Mesendoderm (in vitro differentiated cells): ENCODE measurements at regions not wholly inside any gene's neighbourhood (a gene's known extent, or its start where the extent isn't known, plus 50 kb on each side); places are given as distances from the start of the nearest gene placed in this dataset.
"Not testable (repeated sequence)": the region's sequence is repeated elsewhere in the genome, so short reads cannot be mapped to it uniquely, and the experiment has no call there.

Source experiments
- DNase-seq: peaks from one replicate; pipeline ENCODE4 v3.0.0; 2013
- H2AK5ac ChIP-seq: 2 replicates; pipeline ENCODE4 v1.6.1; 2013; ENCODE audit warnings: low read length, inconsistent platforms
- H2BK120ac ChIP-seq: 2 replicates; pipeline ENCODE4 v1.6.1; 2013; ENCODE audit warnings: low read depth, mild to moderate bottlenecking, low read length, moderate library complexity, mixed read lengths
- H2BK15ac ChIP-seq: replicated peaks from 2 replicates; pipeline ENCODE4 v1.6.1; 2013; ENCODE audit warnings: low read depth, mild to moderate bottlenecking, moderate library complexity
- H2BK5ac ChIP-seq: 2 replicates; pipeline ENCODE4 v1.6.1; 2013; ENCODE audit warnings: low read length, inconsistent platforms
- H3K18ac ChIP-seq: 2 replicates; pipeline ENCODE4 v1.6.1; 2013; ENCODE audit warnings: mild to moderate bottlenecking, low read length, mixed read lengths
- H3K23ac ChIP-seq: one replicate; pipeline ENCODE4 v1.6.1; 2013; ENCODE audit warnings: low read length
- H3K27ac ChIP-seq: 2 replicates; pipeline ENCODE4 v1.5.1; 2013; ENCODE audit warnings: low read depth, mild to moderate bottlenecking, inconsistent platforms, low read length, moderate library complexity
- H3K27me3 ChIP-seq: 2 replicates; pipeline ENCODE4 v1.6.1; 2013; ENCODE audit warnings: low read length, control low read depth, mild to moderate bottlenecking, inconsistent platforms; ENCODE audit not compliant: insufficient read depth, poor library complexity
- H3K36me3 ChIP-seq: 2 replicates; pipeline ENCODE4 v1.6.1; 2013; ENCODE audit warnings: low read length, inconsistent platforms; ENCODE audit not compliant: control insufficient read depth, insufficient read depth
- H3K4ac ChIP-seq: one replicate; pipeline ENCODE4 v1.6.1; 2013; ENCODE audit warnings: low read depth, mild to moderate bottlenecking, low read length, moderate library complexity
- H3K4me1 ChIP-seq: 2 replicates; pipeline ENCODE4 v1.6.1; 2013; ENCODE audit warnings: low read depth, low read length, inconsistent platforms; ENCODE audit not compliant: control insufficient read depth
- H3K4me2 ChIP-seq: 2 replicates; pipeline ENCODE4 v1.6.1; 2013; ENCODE audit warnings: low read length
- H3K4me3 ChIP-seq: 2 replicates; pipeline ENCODE4 v1.5.1; 2013; ENCODE audit warnings: mild to moderate bottlenecking, low read length
- H3K56ac ChIP-seq: one replicate; pipeline ENCODE4 v1.6.1; 2013; ENCODE audit warnings: low read length
- H3K79me1 ChIP-seq: 2 replicates; pipeline ENCODE4 v1.6.1; 2013; ENCODE audit warnings: low read length, inconsistent platforms
- H3K79me2 ChIP-seq: 2 replicates; pipeline ENCODE4 v1.6.1; 2013; ENCODE audit warnings: mild to moderate bottlenecking, low read length; ENCODE audit not compliant: control insufficient read depth, insufficient read depth
- H3K9ac ChIP-seq: 2 replicates; pipeline ENCODE4 v1.6.1; 2013; ENCODE audit warnings: low read length, inconsistent platforms
- H4K5ac ChIP-seq: one replicate; pipeline ENCODE4 v1.6.1; 2013; ENCODE audit warnings: low read length
- H4K8ac ChIP-seq: one replicate; pipeline ENCODE4 v1.6.1; 2013; ENCODE audit warnings: low read depth, mild to moderate bottlenecking, control low read depth, low read length, moderate library complexity
- WGBS: extraction: QIAGEN DNeasy Blood & Tissue Kit; methylation state at CpG from one replicate; pipeline ENCODE4 v1.1.7; 2013; ENCODE audit warnings: low lambda C conversion rate, missing lambda C conversion rate; ENCODE audit not compliant: insufficient coverage; ENCODE audit errors: extremely low coverage; 5-methylcytosine and 5-hydroxymethylcytosine counted together

GRCh38 chr15:56568466-56569167 is 103.7 kb upstream of the MNS1 start:
- H2AK5ac ChIP-seq = no peak overlapping the region
- no peaks in the 10 kb centered on the region for H3K36me3 ChIP-seq
- no peak overlapping the region for H4K8ac ChIP-seq
- H2BK15ac ChIP-seq = no peak overlapping the region
- no peak overlapping the region for H3K9ac ChIP-seq
- no peak overlapping the region for H3K4ac ChIP-seq
- H3K4me2 ChIP-seq = no peak overlapping the region
- H2BK5ac ChIP-seq = no peak overlapping the region
- no peak overlapping the region for H3K4me3 ChIP-seq
- H3K79me2 ChIP-seq = no peaks in the 10 kb centered on the region
- no peaks in the 10 kb centered on the region for H3K79me1 ChIP-seq
- no peak overlapping the region for H4K5ac ChIP-seq
- no peak for DNase-seq
- H3K4me1 ChIP-seq = no peaks in the 10 kb centered on the region
- no peak overlapping the region for H3K23ac ChIP-seq
- H2BK120ac ChIP-seq = no peak overlapping the region
- H3K56ac ChIP-seq = no peak overlapping the region
- no CpG with 5 or more reads among the region's 4 CpGs for WGBS
- H3K18ac ChIP-seq = no peak overlapping the region
- no peak overlapping the region for H3K27ac ChIP-seq
- H3K27me3 ChIP-seq = no peaks in the 10 kb centered on the region

GRCh38 chr15:56557415-56557814 is 92.5 kb upstream of the MNS1 start:
- no peak overlapping the region for H4K5ac ChIP-seq
- no peak overlapping the region for H2BK120ac ChIP-seq
- no peaks in the 10 kb centered on the region for H3K4me1 ChIP-seq
- DNase-seq = no peak
- H3K4ac ChIP-seq = no peak overlapping the region
- H2BK5ac ChIP-seq = no peak overlapping the region
- no peak overlapping the region for H3K9ac ChIP-seq
- H3K36me3 ChIP-seq = no peaks in the 10 kb centered on the region
- H2AK5ac ChIP-seq = no peak overlapping the region
- no peaks in the 10 kb centered on the region for H3K79me1 ChIP-seq
- no peaks in the 10 kb centered on the region for H3K27me3 ChIP-seq
- no peak overlapping the region for H3K23ac ChIP-seq
- no peaks in the 10 kb centered on the region for H3K79me2 ChIP-seq
- no peak overlapping the region for H2BK15ac ChIP-seq
- no peak overlapping the region for H3K4me3 ChIP-seq
- H3K27ac ChIP-seq = no peak overlapping the region
- no peak overlapping the region for H4K8ac ChIP-seq
- no peak overlapping the region for H3K56ac ChIP-seq
- H3K4me2 ChIP-seq = no peak overlapping the region
- no peak overlapping the region for H3K18ac ChIP-seq

- no peak overlapping the region for H4K5ac ChIP-seq
- no peak overlapping the region for H3K4ac ChIP-seq
- WGBS = no CpG with 5 or more reads among the region's 1 CpG
- H3K18ac ChIP-seq = no peak overlapping the region
- no peak overlapping the region for H3K4me3 ChIP-seq
- no peak overlapping the region for H2BK5ac ChIP-seq
- no peak overlapping the region for H2BK15ac ChIP-seq
- no peak overlapping the region for H3K9ac ChIP-seq
- no peak overlapping the region for H3K4me2 ChIP-seq
- H2AK5ac ChIP-seq = no peak overlapping the region
- no peaks in the 10 kb centered on the region for H3K27me3 ChIP-seq
- H3K79me2 ChIP-seq = no peaks in the 10 kb centered on the region
- H2BK120ac ChIP-seq = no peak overlapping the region
- H3K4me1 ChIP-seq = no peaks in the 10 kb centered on the region
- no peaks in the 10 kb centered on the region for H3K79me1 ChIP-seq
- no peak overlapping the region for H3K27ac ChIP-seq
- no peak overlapping the region for H3K23ac ChIP-seq
- no peak for DNase-seq
- no peaks in the 10 kb centered on the region for H3K36me3 ChIP-seq
- H4K8ac ChIP-seq = no peak overlapping the region
- H3K56ac ChIP-seq = no peak overlapping the region
These were observed 88.5 kb upstream of the MNS1 start for GRCh38 chr15:56553486-56553885.

- no peak for DNase-seq
- Histone ChIP-seq H3K27ac (no peak overlapping the region), H3K4me1 (no peaks in the 10 kb centered on the region), H3K56ac (no peak overlapping the region), H3K4me3 (no peak overlapping the region), H4K8ac (no peak overlapping the region), H3K4me2 (no peak overlapping the region), H3K36me3 (no peaks in the 10 kb centered on the region), H3K27me3 (no peaks in the 10 kb centered on the region), H3K23ac (no peak overlapping the region), H3K4ac (no peak overlapping the region), H2BK15ac (no peak overlapping the region), H3K79me2 (no peaks in the 10 kb centered on the region), H2BK120ac (no peak overlapping the region), H4K5ac (no peak overlapping the region), H2AK5ac (no peak overlapping the region), H2BK5ac (no peak overlapping the region), H3K18ac (no peak overlapping the region), H3K9ac (no peak overlapping the region), H3K79me1 (no peaks in the 10 kb centered on the region)
- no CpG with 5 or more reads among the region's 1 CpG for WGBS
These were observed 87.7 kb upstream of the MNS1 start for GRCh38 chr15:56552659-56553058.

GRCh38 chr15:56540570-56540969 is 75.6 kb upstream of the MNS1 start:
- H2BK15ac ChIP-seq, H3K27me3 ChIP-seq, H3K18ac ChIP-seq, H3K4me1 ChIP-seq, H3K9ac ChIP-seq, H3K56ac ChIP-seq, H3K4me3 ChIP-seq, H3K4ac ChIP-seq, H3K27ac ChIP-seq, H3K79me2 ChIP-seq, H2BK5ac ChIP-seq, H4K8ac ChIP-seq, H3K36me3 ChIP-seq, DNase-seq, H2BK120ac ChIP-seq, H3K23ac ChIP-seq, H4K5ac ChIP-seq, H3K79me1 ChIP-seq, H3K4me2 ChIP-seq, H2AK5ac ChIP-seq: not testable (repeated sequence)
- WGBS = no CpG with 5 or more reads among the region's 24 CpGs

GRCh38 chr15:56540157-56540556 is 75.2 kb upstream of the MNS1 start:
- not testable (repeated sequence) for H3K27me3 ChIP-seq, H3K9ac ChIP-seq, H4K8ac ChIP-seq, H3K4ac ChIP-seq, H4K5ac ChIP-seq, H2BK120ac ChIP-seq, H3K79me1 ChIP-seq, H3K18ac ChIP-seq, H3K56ac ChIP-seq, H3K27ac ChIP-seq, H3K4me3 ChIP-seq, H3K4me2 ChIP-seq, H3K4me1 ChIP-seq, H2BK5ac ChIP-seq, H3K79me2 ChIP-seq, H3K23ac ChIP-seq, DNase-seq, H2AK5ac ChIP-seq, H2BK15ac ChIP-seq, H3K36me3 ChIP-seq
- no CpG with 5 or more reads among the region's 22 CpGs for WGBS
